ENCODE measurements at regions not wholly inside any gene's neighbourhood (a gene's known extent, or its start where the extent isn't known, plus 50 kb on each side); places are given as distances from the start of the nearest gene placed in this dataset.

GRCh38 chr20:22307409-22307808 lies 277.0 kb downstream of the FOXA2 start:
- H3K9me3 ChIP-seq (ENCODE audit: insufficient read depth, low read depth): no peaks in the 10 kb centered on the region
- no peaks in the 10 kb centered on the region for H3K4me1 ChIP-seq (replicated peaks; ENCODE audit: insufficient read depth)
- intact Hi-C loops (cut with micrococcal nuclease; ENCODE audit: unreplicated experiment): no loop called here
- no peak overlapping the region for H2AFZ ChIP-seq
- no peak overlapping the region for H3K27ac ChIP-seq
- H3F3A ChIP-seq (ENCODE audit: insufficient read depth, low read depth): no peaks in the 10 kb centered on the region
- no peaks in the 10 kb centered on the region for H3K9me2 ChIP-seq (ENCODE audit: insufficient read depth)
- H3K36me3 ChIP-seq (ENCODE audit: low read depth): no peaks in the 10 kb centered on the region
- H3K4me3 ChIP-seq: no peak overlapping the region
- no peak for DNase-seq
- POLR2A ChIA-PET (ENCODE audit: unreplicated experiment): no interaction called here
- TF ChIP-seq EZH2 (IDR thresholded peaks at IDR 0.05; ENCODE audit: low read depth) (no peak), CTCF (conservative IDR thresholded peaks at IDR 0.05) (no peak)
- BruUV-seq (replicated peaks): no TSS peak
- no peaks in the 10 kb centered on the region for H3K79me2 ChIP-seq (ENCODE audit: low read depth)
- H3K4me2 ChIP-seq: no peak overlapping the region
- no peaks in the 10 kb centered on the region for H4K20me1 ChIP-seq (ENCODE audit: insufficient read depth)
- peaks cover 76% of the 10 kb centered on the region for H3K27me3 ChIP-seq (ENCODE audit: insufficient read depth, low read depth)
- CTCF ChIA-PET: no interaction called here

- ChIA-PET POLR2A (ENCODE audit: unreplicated experiment) (no interaction called here), CTCF (interaction anchor here (0.5 kb wide), 1 partner anchor 1068 kb away, joined by 4 read pairs; no protein-coding TSS in a partner anchor)
- Histone ChIP-seq H3K4me1 (replicated peaks; ENCODE audit: insufficient read depth) (no peaks in the 10 kb centered on the region), H3K36me3 (ENCODE audit: low read depth) (no peaks in the 10 kb centered on the region), H3K4me3 (no peak overlapping the region), H3K9me3 (ENCODE audit: insufficient read depth, low read depth) (no peaks in the 10 kb centered on the region), H3K9me2 (ENCODE audit: insufficient read depth) (no peaks in the 10 kb centered on the region), H3K4me2 (no peak overlapping the region), H4K20me1 (ENCODE audit: insufficient read depth) (no peaks in the 10 kb centered on the region), H3K27me3 (ENCODE audit: insufficient read depth, low read depth) (peaks cover 63% of the 10 kb centered on the region), H2AFZ (no peak overlapping the region), H3K27ac (no peak overlapping the region), H3F3A (ENCODE audit: insufficient read depth, low read depth) (no peaks in the 10 kb centered on the region), H3K79me2 (ENCODE audit: low read depth) (no peaks in the 10 kb centered on the region)
- TF ChIP-seq CTCF (conservative IDR thresholded peaks at IDR 0.05) (no peak), EZH2 (IDR thresholded peaks at IDR 0.05; ENCODE audit: low read depth) (no peak)
- no TSS peak for BruUV-seq (replicated peaks)
- intact Hi-C loops (cut with micrococcal nuclease; ENCODE audit: unreplicated experiment): no loop called here
- DNase-seq: no peak
Observed at GRCh38 chr20:22305381-22305780, 279.0 kb downstream of the FOXA2 start.

GRCh38 chr20:22303523-22303922 lies 280.8 kb downstream of the FOXA2 start:
- Histone ChIP-seq H3F3A (ENCODE audit: insufficient read depth, low read depth) (no peaks in the 10 kb centered on the region), H3K36me3 (ENCODE audit: low read depth) (no peaks in the 10 kb centered on the region), H3K4me1 (replicated peaks; ENCODE audit: insufficient read depth) (no peaks in the 10 kb centered on the region), H3K9me2 (ENCODE audit: insufficient read depth) (peaks cover 3% of the 10 kb centered on the region; the same call in 1 of the 2 replicates), H3K9me3 (ENCODE audit: insufficient read depth, low read depth) (no peaks in the 10 kb centered on the region; the same call in 1 of the 2 replicates), H3K27ac (no peak overlapping the region), H2AFZ (no peak overlapping the region), H3K27me3 (ENCODE audit: insufficient read depth, low read depth) (peaks cover 59% of the 10 kb centered on the region), H3K79me2 (ENCODE audit: low read depth) (no peaks in the 10 kb centered on the region), H3K4me3 (no peak overlapping the region), H3K4me2 (no peak overlapping the region), H4K20me1 (ENCODE audit: insufficient read depth) (no peaks in the 10 kb centered on the region)
- ChIA-PET CTCF (no interaction called here), POLR2A (ENCODE audit: unreplicated experiment) (no interaction called here)
- intact Hi-C loops (cut with micrococcal nuclease; ENCODE audit: unreplicated experiment): no loop called here
- TF ChIP-seq EZH2 (IDR thresholded peaks at IDR 0.05; ENCODE audit: low read depth) (no peak), CTCF (conservative IDR thresholded peaks at IDR 0.05) (no peak; the same call in 1 of the 2 replicates)
- no TSS peak for BruUV-seq (replicated peaks)
- DNase-seq: no peak
